ENCODE measurements at regions not wholly inside any gene's neighbourhood (a gene's known extent, or its start where the extent isn't known, plus 50 kb on each side); places are given as distances from the start of the nearest gene placed in this dataset.

DNA sequence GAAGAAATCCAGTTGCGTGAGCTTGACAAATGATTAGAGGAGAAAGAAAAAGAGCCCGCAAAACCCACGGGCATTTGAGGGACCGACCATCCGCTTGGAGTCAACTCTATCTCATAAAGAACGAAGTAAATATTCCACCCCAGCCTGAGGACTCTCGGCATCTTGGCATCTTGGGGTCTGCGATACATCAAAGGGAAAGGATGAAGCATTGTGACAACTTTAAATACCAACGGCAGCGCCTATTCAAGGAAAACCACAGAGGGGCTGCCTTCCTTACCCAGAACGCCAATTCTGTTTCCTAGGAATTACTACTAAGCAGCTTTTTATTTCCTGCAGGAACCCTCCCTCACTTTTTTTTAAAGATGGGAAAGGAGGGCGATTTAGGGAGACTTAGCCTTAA lies 152.2 kb downstream of the FOXL1 start:
- ChIA-PET RAD21 (ENCODE audit: unreplicated experiment) (no interaction called here), CTCF (interaction anchor here (1.0 to 1.2 kb wide), 2 partner anchors 11 to 155 kb away, joined by 3 to 4 read pairs; no protein-coding TSS in a partner anchor), SMC1A (ENCODE audit: uncharacterized antibody, unreplicated experiment) (no interaction called here), POLR2A (no interaction called here)
- H3K79me2 ChIP-seq (ENCODE audit: control insufficient read depth, insufficient read depth, low read length), result no peaks in the 10 kb centered on the region
- intact Hi-C loops (cut with micrococcal nuclease; ENCODE audit: unreplicated experiment) (no loop called here), in situ Hi-C loops (cut with MboI) (no loop called here)
- no peak for FAIRE-seq
- H3K4me2 ChIP-seq (ENCODE audit: control insufficient read depth, insufficient read depth), result no peak overlapping the region
- H3K27me3 ChIP-seq (replicated peaks in 1 of 2; ENCODE audit: control insufficient read depth in 2 of 2, insufficient read depth in 2 of 2, low read length in 1 of 2), result peaks cover 0 to 1% of the 10 kb centered on the region in 2 experiments; a peak in 2 of 4 replicates
- no peaks in the 10 kb centered on the region for H3K36me3 ChIP-seq (ENCODE audit: control insufficient read depth in 2 of 2, insufficient read depth in 2 of 2, low read length in 1 of 2)
- no peak overlapping the region for H3K4me3 ChIP-seq
- WGBS (ENCODE audit: insufficient coverage, insufficient replicate concordance, low lambda C conversion rate, missing lambda C conversion rate), result 48% methylated on average over 12 of the region's 12 CpGs
- H4K20me1 ChIP-seq (ENCODE audit: control insufficient read depth, insufficient read depth), result no peaks in the 10 kb centered on the region
- DNase-seq (ENCODE audit: low read depth, low spot score), result no peak
- no peak overlapping the region for H3K9ac ChIP-seq (ENCODE audit: control insufficient read depth, insufficient read depth, low read length)
- no peak for ATAC-seq
- H3K9me3 ChIP-seq (replicated peaks; ENCODE audit: control insufficient read depth, insufficient read depth, low read length), result no peaks in the 10 kb centered on the region
- no peaks in the 10 kb centered on the region for H3K4me1 ChIP-seq (ENCODE audit: control insufficient read depth, insufficient read depth, low read length)
- H3K27ac ChIP-seq (ENCODE audit: control insufficient read depth, insufficient read depth), result no peak overlapping the region
- BruUV-seq (replicated peaks), result no TSS peak
- H2AFZ ChIP-seq (ENCODE audit: control insufficient read depth, low read depth, low read length), result no peak overlapping the region
- TF ChIP-seq STAT1 (conservative IDR thresholded peaks at IDR 0.05), result no peak
- no peak for TF ChIP-seq CHD1 (IDR thresholded peaks at IDR 0.05; ENCODE audit: low read depth, low read length)
- no peak for TF ChIP-seq CBX3 (IDR thresholded peaks at IDR 0.05; ENCODE audit: borderline replicate concordance, low read depth)
- TF ChIP-seq, protein P1, sequence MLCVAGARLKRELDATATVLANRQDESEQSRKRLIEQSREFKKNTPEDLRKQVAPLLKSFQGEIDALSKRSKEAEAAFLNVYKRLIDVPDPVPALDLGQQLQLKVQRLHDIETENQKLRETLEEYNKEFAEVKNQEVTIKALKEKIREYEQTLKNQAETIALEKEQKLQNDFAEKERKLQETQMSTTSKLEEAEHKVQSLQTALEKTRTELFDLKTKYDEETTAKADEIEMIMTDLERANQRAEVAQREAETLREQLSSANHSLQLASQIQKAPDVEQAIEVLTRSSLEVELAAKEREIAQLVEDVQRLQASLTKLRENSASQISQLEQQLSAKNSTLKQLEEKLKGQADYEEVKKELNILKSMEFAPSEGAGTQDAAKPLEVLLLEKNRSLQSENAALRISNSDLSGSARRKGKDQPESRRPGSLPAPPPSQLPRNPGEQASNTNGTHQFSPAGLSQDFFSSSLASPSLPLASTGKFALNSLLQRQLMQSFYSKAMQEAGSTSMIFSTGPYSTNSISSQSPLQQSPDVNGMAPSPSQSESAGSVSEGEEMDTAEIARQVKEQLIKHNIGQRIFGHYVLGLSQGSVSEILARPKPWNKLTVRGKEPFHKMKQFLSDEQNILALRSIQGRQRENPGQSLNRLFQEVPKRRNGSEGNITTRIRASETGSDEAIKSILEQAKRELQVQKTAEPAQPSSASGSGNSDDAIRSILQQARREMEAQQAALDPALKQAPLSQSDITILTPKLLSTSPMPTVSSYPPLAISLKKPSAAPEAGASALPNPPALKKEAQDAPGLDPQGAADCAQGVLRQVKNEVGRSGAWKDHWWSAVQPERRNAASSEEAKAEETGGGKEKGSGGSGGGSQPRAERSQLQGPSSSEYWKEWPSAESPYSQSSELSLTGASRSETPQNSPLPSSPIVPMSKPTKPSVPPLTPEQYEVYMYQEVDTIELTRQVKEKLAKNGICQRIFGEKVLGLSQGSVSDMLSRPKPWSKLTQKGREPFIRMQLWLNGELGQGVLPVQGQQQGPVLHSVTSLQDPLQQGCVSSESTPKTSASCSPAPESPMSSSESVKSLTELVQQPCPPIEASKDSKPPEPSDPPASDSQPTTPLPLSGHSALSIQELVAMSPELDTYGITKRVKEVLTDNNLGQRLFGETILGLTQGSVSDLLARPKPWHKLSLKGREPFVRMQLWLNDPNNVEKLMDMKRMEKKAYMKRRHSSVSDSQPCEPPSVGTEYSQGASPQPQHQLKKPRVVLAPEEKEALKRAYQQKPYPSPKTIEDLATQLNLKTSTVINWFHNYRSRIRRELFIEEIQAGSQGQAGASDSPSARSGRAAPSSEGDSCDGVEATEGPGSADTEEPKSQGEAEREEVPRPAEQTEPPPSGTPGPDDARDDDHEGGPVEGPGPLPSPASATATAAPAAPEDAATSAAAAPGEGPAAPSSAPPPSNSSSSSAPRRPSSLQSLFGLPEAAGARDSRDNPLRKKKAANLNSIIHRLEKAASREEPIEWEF (IDR thresholded peaks at IDR 0.05; ENCODE audit: insufficient replicate concordance, low read depth, low read length), result no peak
- TF ChIP-seq RAD51 (IDR thresholded peaks at IDR 0.05), result no peak
- TF ChIP-seq, protein P2, sequence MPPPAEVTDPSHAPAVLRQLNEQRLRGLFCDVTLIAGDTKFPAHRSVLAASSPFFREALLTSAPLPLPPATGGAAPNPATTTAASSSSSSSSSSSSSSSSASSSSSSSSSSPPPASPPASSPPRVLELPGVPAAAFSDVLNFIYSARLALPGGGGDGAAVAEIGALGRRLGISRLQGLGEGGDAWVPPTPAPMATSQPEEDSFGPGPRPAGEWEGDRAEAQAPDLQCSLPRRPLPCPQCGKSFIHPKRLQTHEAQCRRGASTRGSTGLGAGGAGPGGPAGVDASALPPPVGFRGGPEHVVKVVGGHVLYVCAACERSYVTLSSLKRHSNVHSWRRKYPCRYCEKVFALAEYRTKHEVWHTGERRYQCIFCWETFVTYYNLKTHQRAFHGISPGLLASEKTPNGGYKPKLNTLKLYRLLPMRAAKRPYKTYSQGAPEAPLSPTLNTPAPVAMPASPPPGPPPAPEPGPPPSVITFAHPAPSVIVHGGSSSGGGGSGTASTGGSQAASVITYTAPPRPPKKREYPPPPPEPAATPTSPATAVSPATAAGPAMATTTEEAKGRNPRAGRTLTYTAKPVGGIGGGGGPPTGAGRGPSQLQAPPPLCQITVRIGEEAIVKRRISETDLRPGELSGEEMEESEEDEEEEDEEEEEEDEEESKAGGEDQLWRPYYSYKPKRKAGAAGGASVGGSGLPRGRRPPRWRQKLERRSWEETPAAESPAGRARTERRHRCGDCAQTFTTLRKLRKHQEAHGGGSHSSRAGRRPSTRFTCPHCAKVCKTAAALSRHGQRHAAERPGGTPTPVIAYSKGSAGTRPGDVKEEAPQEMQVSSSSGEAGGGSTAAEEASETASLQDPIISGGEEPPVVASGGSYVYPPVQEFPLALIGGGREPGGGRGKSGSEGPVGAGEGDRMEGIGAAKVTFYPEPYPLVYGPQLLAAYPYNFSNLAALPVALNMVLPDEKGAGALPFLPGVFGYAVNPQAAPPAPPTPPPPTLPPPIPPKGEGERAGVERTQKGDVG (CRISPR knock-in tag; IDR thresholded peaks at IDR 0.05), result no peak
- no peak for TF ChIP-seq MXI1 (IDR thresholded peaks at IDR 0.05; ENCODE audit: low read depth, low read length)
- TF ChIP-seq, protein P3, sequence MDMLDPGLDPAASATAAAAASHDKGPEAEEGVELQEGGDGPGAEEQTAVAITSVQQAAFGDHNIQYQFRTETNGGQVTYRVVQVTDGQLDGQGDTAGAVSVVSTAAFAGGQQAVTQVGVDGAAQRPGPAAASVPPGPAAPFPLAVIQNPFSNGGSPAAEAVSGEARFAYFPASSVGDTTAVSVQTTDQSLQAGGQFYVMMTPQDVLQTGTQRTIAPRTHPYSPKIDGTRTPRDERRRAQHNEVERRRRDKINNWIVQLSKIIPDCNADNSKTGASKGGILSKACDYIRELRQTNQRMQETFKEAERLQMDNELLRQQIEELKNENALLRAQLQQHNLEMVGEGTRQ (IDR thresholded peaks at IDR 0.05; ENCODE audit: borderline replicate concordance, low read depth, low read length), result no peak
- TF ChIP-seq, protein P4, sequence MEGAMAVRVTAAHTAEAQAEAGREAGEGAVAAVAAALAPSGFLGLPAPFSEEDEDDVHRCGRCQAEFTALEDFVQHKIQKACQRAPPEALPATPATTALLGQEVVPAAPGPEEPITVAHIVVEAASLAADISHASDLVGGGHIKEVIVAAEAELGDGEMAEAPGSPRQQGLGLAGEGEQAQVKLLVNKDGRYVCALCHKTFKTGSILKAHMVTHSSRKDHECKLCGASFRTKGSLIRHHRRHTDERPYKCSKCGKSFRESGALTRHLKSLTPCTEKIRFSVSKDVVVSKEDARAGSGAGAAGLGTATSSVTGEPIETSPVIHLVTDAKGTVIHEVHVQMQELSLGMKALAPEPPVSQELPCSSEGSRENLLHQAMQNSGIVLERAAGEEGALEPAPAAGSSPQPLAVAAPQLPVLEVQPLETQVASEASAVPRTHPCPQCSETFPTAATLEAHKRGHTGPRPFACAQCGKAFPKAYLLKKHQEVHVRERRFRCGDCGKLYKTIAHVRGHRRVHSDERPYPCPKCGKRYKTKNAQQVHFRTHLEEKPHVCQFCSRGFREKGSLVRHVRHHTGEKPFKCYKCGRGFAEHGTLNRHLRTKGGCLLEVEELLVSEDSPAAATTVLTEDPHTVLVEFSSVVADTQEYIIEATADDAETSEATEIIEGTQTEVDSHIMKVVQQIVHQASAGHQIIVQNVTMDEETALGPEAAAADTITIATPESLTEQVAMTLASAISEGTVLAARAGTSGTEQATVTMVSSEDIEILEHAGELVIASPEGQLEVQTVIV (IDR thresholded peaks at IDR 0.05; ENCODE audit: borderline replicate concordance, partially characterized antibody), result no peak
- TF ChIP-seq NR2F1 (conservative IDR thresholded peaks at IDR 0.05), result no peak
- TF ChIP-seq, protein P5, sequence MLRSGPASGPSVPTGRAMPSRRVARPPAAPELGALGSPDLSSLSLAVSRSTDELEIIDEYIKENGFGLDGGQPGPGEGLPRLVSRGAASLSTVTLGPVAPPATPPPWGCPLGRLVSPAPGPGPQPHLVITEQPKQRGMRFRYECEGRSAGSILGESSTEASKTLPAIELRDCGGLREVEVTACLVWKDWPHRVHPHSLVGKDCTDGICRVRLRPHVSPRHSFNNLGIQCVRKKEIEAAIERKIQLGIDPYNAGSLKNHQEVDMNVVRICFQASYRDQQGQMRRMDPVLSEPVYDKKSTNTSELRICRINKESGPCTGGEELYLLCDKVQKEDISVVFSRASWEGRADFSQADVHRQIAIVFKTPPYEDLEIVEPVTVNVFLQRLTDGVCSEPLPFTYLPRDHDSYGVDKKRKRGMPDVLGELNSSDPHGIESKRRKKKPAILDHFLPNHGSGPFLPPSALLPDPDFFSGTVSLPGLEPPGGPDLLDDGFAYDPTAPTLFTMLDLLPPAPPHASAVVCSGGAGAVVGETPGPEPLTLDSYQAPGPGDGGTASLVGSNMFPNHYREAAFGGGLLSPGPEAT (IDR thresholded peaks at IDR 0.05; ENCODE audit: low read depth), result no peak
